Keratinocyte (primary cell): ENCODE measurements at regions not wholly inside any gene's neighbourhood (a gene's known extent, or its start where the extent isn't known, plus 50 kb on each side); places are given as distances from the start of the nearest gene placed in this dataset.

Experiments
- DNase-seq: peaks from one replicate; pipeline ENCODE4 v3.0.0-alpha.2; 2011; ENCODE audit warnings: low read depth, missing footprints, low spot score
- FAIRE-seq: peaks from 2 replicates; lab custom pipeline; 2011; peaks lifted over from hg19 to GRCh38; lab: Jason Lieb, UNC
- H2AFZ ChIP-seq: 2 replicates; pipeline ENCODE4 v1.6.0; 2012; ENCODE audit warnings: low read length, control low read depth, inconsistent platforms; ENCODE audit not compliant: control insufficient read depth
- H3K27ac ChIP-seq: 2 replicates; pipeline ENCODE4 v1.5.1; 2011; ENCODE audit warnings: low read length; ENCODE audit not compliant: control insufficient read depth, insufficient read depth
- H3K27me3 ChIP-seq: 3 replicates; pipeline ENCODE4 v1.6.0; 2011; ENCODE audit warnings: low read length; ENCODE audit not compliant: control insufficient read depth, insufficient read depth; ENCODE audit errors: extremely low read depth
- H3K36me3 ChIP-seq, 2 experiments: 2 replicates in 1 of 2; 3 replicates in 1 of 2; pipeline ENCODE4 v1.5.1; 2011; ENCODE audit warnings: low read length in 2 of 2, mild to moderate bottlenecking in 1 of 2; ENCODE audit not compliant: control insufficient read depth in 2 of 2, insufficient read depth in 2 of 2; ENCODE audit errors: extremely low read depth in 1 of 2
- H3K4me1 ChIP-seq: 3 replicates; pipeline ENCODE4 v1.5.1; 2011; ENCODE audit warnings: low read length; ENCODE audit not compliant: control insufficient read depth, insufficient read depth; ENCODE audit errors: extremely low read depth
- H3K4me2 ChIP-seq: 3 replicates; pipeline ENCODE4 v1.6.0; 2011; ENCODE audit warnings: low read depth, low read length; ENCODE audit not compliant: control insufficient read depth, insufficient read depth; ENCODE audit errors: extremely low read depth
- H3K4me3 ChIP-seq, 3 experiments: fragments of 200-600 bp in 1 of 3; sonication (generic) in 1 of 3; 2 replicates in 2 of 3; 3 replicates in 1 of 3; pipeline ENCODE4 v1.5.1; 2011 to 2016; ENCODE audit warnings: low read length in 3 of 3, mild to moderate bottlenecking in 3 of 3, control low read depth in 2 of 3, inconsistent platforms in 1 of 3, low read depth in 1 of 3, mixed read lengths in 1 of 3, mixed run types in 1 of 3, moderate library complexity in 1 of 3; ENCODE audit not compliant: control insufficient read depth in 2 of 3, insufficient read depth in 2 of 3; ENCODE audit errors: extremely low read depth in 1 of 3
- H3K79me2 ChIP-seq: 2 replicates; pipeline ENCODE4 v1.6.0; 2012; ENCODE audit warnings: low read length; ENCODE audit not compliant: control insufficient read depth, insufficient read depth
- H3K9ac ChIP-seq: 3 replicates; pipeline ENCODE4 v1.6.0; 2011; ENCODE audit warnings: low read length; ENCODE audit not compliant: control insufficient read depth, insufficient read depth; ENCODE audit errors: extremely low read depth
- H3K9me1 ChIP-seq: 3 replicates; pipeline ENCODE4 v1.6.0; 2011; ENCODE audit warnings: low read length; ENCODE audit not compliant: control insufficient read depth, insufficient read depth; ENCODE audit errors: extremely low read depth
- H3K9me3 ChIP-seq: 2 replicates; pipeline ENCODE4 v1.5.1; 2012; ENCODE audit warnings: low read depth, low read length; ENCODE audit not compliant: control insufficient read depth
- H4K20me1 ChIP-seq: 3 replicates; pipeline ENCODE4 v1.6.0; 2011; ENCODE audit warnings: low read length; ENCODE audit not compliant: control insufficient read depth, insufficient read depth; ENCODE audit errors: extremely low read depth
- EZH2 ChIP-seq: IDR thresholded peaks from one replicate; pipeline ENCODE4 v1.6.1; 2012; ENCODE audit warnings: inconsistent platforms, mild to moderate bottlenecking, low read length, moderate library complexity
- dilution Hi-C: fragments of 300-500 bp; cut with MboI; formaldehyde crosslinking; loops from one replicate; pipeline ENCODE4 v1.7.0; 2020; ENCODE audit warnings: low sequenced_read_pairs; ENCODE audit not compliant: extremely low pct_ligation_motif_present
- TF ChIP-seq, protein P1 (sequence below), 3 experiments: IDR thresholded peaks in 1 of 3; conservative IDR thresholded peaks in 1 of 3; optimal IDR thresholded peaks in 1 of 3; 2 replicates in 2 of 3; 3 replicates in 1 of 3; pipeline versions ENCODE3 to v1.5.1; 2011; ENCODE audit warnings: low read length in 3 of 3, mild to moderate bottlenecking in 3 of 3, moderate library complexity in 2 of 3, control low read depth in 1 of 3, inconsistent platforms in 1 of 3; ENCODE audit not compliant: insufficient read depth in 2 of 3; ENCODE audit errors: extremely low read depth in 1 of 3

DNA sequence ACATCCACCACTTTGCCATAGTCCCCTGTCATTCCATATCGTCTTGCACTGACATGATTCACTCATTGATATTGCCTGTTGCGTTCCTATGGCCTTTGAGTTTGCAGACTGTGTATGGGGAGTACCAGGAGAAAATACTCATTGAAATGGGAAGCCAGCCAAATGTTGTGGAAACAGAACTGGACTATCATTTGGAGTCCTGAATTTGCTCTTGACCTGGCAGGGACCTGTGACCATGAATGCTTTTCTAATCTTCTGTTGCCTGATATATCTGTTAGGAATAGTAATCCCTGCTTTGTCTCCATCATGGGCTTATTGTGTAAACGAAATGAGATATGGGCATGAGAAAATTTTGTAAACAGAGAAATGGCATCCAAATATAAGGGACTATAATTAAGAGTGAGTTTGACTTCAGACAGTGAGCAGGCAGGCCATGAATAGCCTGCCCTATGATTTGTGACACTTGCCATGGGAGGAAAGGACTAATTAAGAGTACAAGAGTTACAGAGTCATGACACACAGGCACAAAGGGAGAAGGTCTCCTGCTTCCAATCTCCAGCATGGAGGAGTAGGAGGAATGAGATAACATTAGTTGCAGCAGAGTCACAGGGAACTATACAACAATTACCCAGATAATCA, 572.9 kb upstream of the SGCD start:
- no peaks in the 10 kb centered on the region for H3K27me3 ChIP-seq
- no peaks in the 10 kb centered on the region for H3K36me3 ChIP-seq
- no peaks in the 10 kb centered on the region for H3K79me2 ChIP-seq
- no peak for FAIRE-seq
- H3K9ac ChIP-seq: no peak overlapping the region
- TF ChIP-seq, protein P1, sequence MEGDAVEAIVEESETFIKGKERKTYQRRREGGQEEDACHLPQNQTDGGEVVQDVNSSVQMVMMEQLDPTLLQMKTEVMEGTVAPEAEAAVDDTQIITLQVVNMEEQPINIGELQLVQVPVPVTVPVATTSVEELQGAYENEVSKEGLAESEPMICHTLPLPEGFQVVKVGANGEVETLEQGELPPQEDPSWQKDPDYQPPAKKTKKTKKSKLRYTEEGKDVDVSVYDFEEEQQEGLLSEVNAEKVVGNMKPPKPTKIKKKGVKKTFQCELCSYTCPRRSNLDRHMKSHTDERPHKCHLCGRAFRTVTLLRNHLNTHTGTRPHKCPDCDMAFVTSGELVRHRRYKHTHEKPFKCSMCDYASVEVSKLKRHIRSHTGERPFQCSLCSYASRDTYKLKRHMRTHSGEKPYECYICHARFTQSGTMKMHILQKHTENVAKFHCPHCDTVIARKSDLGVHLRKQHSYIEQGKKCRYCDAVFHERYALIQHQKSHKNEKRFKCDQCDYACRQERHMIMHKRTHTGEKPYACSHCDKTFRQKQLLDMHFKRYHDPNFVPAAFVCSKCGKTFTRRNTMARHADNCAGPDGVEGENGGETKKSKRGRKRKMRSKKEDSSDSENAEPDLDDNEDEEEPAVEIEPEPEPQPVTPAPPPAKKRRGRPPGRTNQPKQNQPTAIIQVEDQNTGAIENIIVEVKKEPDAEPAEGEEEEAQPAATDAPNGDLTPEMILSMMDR (optimal IDR thresholded peaks at IDR 0.05 in 1 of 3, IDR thresholded peaks at IDR 0.05 in 1 of 3, conservative IDR thresholded peaks at IDR 0.05 in 1 of 3; ENCODE audit: extremely low read depth in 1 of 3, insufficient read depth in 2 of 3, low read length in 3 of 3): no peak
- TF ChIP-seq EZH2: no peak
- H3K4me1 ChIP-seq: no peaks in the 10 kb centered on the region
- H3K9me1 ChIP-seq: no peaks in the 10 kb centered on the region
- dilution Hi-C loops: no loop called here
- H3K4me3 ChIP-seq: no peak overlapping the region
- no peak overlapping the region for H3K27ac ChIP-seq
- H3K9me3 ChIP-seq: no peaks in the 10 kb centered on the region
- H3K4me2 ChIP-seq: no peak overlapping the region
- H2AFZ ChIP-seq: no peak overlapping the region
- no peak for DNase-seq
- H4K20me1 ChIP-seq: no peaks in the 10 kb centered on the region

DNA sequence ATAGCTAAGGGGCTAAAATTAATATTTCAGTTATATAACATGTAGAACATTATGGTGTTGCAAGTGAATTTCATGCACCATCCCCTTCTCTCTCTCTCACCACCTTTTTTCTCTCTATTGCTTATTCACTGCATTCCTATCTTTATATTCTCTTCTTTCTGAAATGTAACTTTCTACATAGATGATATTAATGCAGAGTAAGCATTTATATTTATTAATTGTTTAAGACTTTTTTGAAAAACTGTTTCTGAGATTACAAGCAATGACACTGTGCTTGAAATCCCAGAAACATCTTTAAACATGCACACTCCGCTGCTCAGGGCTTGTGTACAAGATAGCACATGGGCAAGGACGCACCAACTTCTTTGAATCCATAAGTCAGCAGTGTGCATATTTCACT, 567.7 kb upstream of the SGCD start:
- no peak overlapping the region for H3K9ac ChIP-seq
- dilution Hi-C loops: no loop called here
- H3K27ac ChIP-seq: no peak overlapping the region
- H3K4me3 ChIP-seq: no peak overlapping the region
- no peaks in the 10 kb centered on the region for H3K36me3 ChIP-seq
- no peak overlapping the region for H2AFZ ChIP-seq
- no peaks in the 10 kb centered on the region for H4K20me1 ChIP-seq
- DNase-seq (no peak), FAIRE-seq (no peak)
- no peaks in the 10 kb centered on the region for H3K9me1 ChIP-seq
- H3K27me3 ChIP-seq: no peaks in the 10 kb centered on the region
- peaks cover 2% of the 10 kb centered on the region for H3K9me3 ChIP-seq
- TF ChIP-seq, protein P1 (optimal IDR thresholded peaks at IDR 0.05 in 1 of 3, IDR thresholded peaks at IDR 0.05 in 1 of 3, conservative IDR thresholded peaks at IDR 0.05 in 1 of 3; ENCODE audit: extremely low read depth in 1 of 3, insufficient read depth in 2 of 3, low read length in 3 of 3): no peak
- no peak for TF ChIP-seq EZH2
- no peaks in the 10 kb centered on the region for H3K4me1 ChIP-seq
- no peak overlapping the region for H3K4me2 ChIP-seq
- H3K79me2 ChIP-seq: no peaks in the 10 kb centered on the region
